ENCODE measurements at regions not wholly inside any gene's neighbourhood (a gene's known extent, or its start where the extent isn't known, plus 50 kb on each side); places are given as distances from the start of the nearest gene placed in this dataset.

- peak; percentile 90 for TF ChIP-seq ZBTB33 (CRISPR knock-in tag; IDR thresholded peaks at IDR 0.05)
- TF ChIP-seq, protein P1, sequence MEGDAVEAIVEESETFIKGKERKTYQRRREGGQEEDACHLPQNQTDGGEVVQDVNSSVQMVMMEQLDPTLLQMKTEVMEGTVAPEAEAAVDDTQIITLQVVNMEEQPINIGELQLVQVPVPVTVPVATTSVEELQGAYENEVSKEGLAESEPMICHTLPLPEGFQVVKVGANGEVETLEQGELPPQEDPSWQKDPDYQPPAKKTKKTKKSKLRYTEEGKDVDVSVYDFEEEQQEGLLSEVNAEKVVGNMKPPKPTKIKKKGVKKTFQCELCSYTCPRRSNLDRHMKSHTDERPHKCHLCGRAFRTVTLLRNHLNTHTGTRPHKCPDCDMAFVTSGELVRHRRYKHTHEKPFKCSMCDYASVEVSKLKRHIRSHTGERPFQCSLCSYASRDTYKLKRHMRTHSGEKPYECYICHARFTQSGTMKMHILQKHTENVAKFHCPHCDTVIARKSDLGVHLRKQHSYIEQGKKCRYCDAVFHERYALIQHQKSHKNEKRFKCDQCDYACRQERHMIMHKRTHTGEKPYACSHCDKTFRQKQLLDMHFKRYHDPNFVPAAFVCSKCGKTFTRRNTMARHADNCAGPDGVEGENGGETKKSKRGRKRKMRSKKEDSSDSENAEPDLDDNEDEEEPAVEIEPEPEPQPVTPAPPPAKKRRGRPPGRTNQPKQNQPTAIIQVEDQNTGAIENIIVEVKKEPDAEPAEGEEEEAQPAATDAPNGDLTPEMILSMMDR (CRISPR knock-in tag; IDR thresholded peaks at IDR 0.05), result no peak
Measured at GRCh38 chr7:156578578-156578940, 62.0 kb upstream of the RNF32 start.

All from HepG2 (cell line).